Endodermal cell (in vitro differentiated cells): ENCODE measurements at regions not wholly inside any gene's neighbourhood (a gene's known extent, or its start where the extent isn't known, plus 50 kb on each side); places are given as distances from the start of the nearest gene placed in this dataset.

Experiments used
- DNase-seq: peaks from one replicate; pipeline ENCODE4 v3.0.0-alpha.2; 2017
- H3K27ac ChIP-seq: 2 replicates; pipeline ENCODE4 v1.5.1; 2013; ENCODE audit warnings: mild to moderate bottlenecking, low read depth, low read length, moderate library complexity
- H3K27me3 ChIP-seq: 2 replicates; pipeline ENCODE4 v1.6.1; 2013; ENCODE audit warnings: mild to moderate bottlenecking, low read length, moderate library complexity; ENCODE audit not compliant: insufficient read depth, control insufficient read depth, poor library complexity, severe bottlenecking
- H3K36me3 ChIP-seq: 2 replicates; pipeline ENCODE4 v1.7.0; 2013; ENCODE audit warnings: mild to moderate bottlenecking, low read length, moderate library complexity; ENCODE audit not compliant: control insufficient read depth, insufficient read depth
- H3K4me1 ChIP-seq: one replicate; pipeline ENCODE4 v1.7.0; 2013; ENCODE audit warnings: low read length; ENCODE audit not compliant: control insufficient read depth, insufficient read depth
- H3K4me3 ChIP-seq: 2 replicates; pipeline ENCODE4 v1.5.1; 2013; ENCODE audit warnings: mild to moderate bottlenecking, low read length, moderate library complexity
- H3K9ac ChIP-seq: 2 replicates; pipeline ENCODE4 v1.6.1; 2013; ENCODE audit warnings: mild to moderate bottlenecking, low read length, moderate library complexity; ENCODE audit not compliant: poor library complexity, severe bottlenecking; ENCODE audit errors: extremely low read depth
- H3K9me3 ChIP-seq: 2 replicates; pipeline ENCODE4 v1.6.1; 2013; ENCODE audit warnings: mild to moderate bottlenecking, low read length, moderate library complexity; ENCODE audit not compliant: control insufficient read depth
- H3K27ac Mint-ChIP-seq: 2 replicates; pipeline ENCODE4 v1.8.0; 2020; ENCODE audit warnings: mixed read lengths
- H3K27me3 Mint-ChIP-seq: 2 replicates; pipeline ENCODE4 v1.8.0; 2021; ENCODE audit warnings: mild to moderate bottlenecking, mixed read lengths; ENCODE audit not compliant: insufficient read depth
- H3K36me3 Mint-ChIP-seq: 2 replicates; pipeline ENCODE4 v1.8.0; 2020; ENCODE audit warnings: low read depth, mixed read lengths
- H3K4me1 Mint-ChIP-seq: 2 replicates; pipeline ENCODE4 v1.8.0; 2020; ENCODE audit warnings: mixed read lengths
- H3K4me3 Mint-ChIP-seq: 2 replicates; pipeline ENCODE4 v1.8.0; 2020; ENCODE audit warnings: mild to moderate bottlenecking, moderate library complexity, mixed read lengths
- H3K9me3 Mint-ChIP-seq: 2 replicates; pipeline ENCODE4 v1.8.0; 2020; ENCODE audit warnings: mild to moderate bottlenecking, mixed read lengths
- WGBS, 2 experiments: methylation state at CpG; one replicate each; pipeline versions ENCODE4 v1.1.5 to v1.1.7; 2013; ENCODE audit warnings: missing lambda C conversion rate in 2 of 2, mixed read lengths in 1 of 2; ENCODE audit not compliant: insufficient coverage in 1 of 2, insufficient read length in 1 of 2; 5-methylcytosine and 5-hydroxymethylcytosine counted together
- TF ChIP-seq, protein P1 (sequence below): fragments of 200-600 bp; sonication (generic); conservative IDR thresholded peaks from 2 replicates; pipeline ENCODE4 v1.5.0; 2021; ENCODE audit warnings: antibody characterized with exemption, mild to moderate bottlenecking

DNA sequence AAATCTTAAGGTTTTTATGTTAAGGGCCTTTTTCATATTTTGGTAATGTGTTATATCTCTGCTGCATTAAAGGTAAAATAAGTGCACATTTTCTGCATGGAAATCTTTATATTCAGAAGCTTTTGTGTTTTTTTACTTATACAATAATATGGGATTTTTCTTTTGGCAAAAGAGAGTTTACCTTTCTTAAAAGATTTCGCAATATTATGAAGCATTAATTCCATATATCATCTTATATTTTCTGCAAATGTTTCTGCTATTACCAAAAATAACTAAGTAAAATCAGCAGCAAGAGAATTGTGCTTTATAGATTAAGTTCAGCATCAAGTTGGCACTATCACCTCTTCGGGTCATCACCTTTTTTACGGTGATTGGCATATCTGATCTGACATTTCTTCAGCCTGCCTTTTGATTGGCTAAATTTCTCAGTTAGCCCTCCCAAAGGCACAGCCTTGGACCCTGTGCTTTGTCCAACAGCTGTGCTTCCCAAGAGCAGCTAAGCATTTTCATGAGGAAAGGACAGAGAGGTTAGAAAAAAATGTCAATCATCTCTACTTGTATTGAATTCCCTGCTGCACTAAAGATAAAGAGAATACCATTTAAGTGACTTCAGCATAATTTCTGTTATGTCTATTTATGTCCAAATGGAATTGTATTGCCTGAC lies 767.1 kb upstream of the PRMT6 start:
- Mint-ChIP-seq H3K27ac (no peak overlapping the region), H3K4me3 (no peak overlapping the region), H3K9me3 (no peaks in the 10 kb centered on the region), H3K36me3 (no peaks in the 10 kb centered on the region), H3K4me1 (no peaks in the 10 kb centered on the region), H3K27me3 (no peaks in the 10 kb centered on the region)
- DNase-seq, result no peak
- H3K9ac ChIP-seq, result no peak overlapping the region
- H3K36me3 ChIP-seq, result no peaks in the 10 kb centered on the region
- H3K9me3 ChIP-seq, result no peaks in the 10 kb centered on the region
- no peaks in the 10 kb centered on the region for H3K4me1 ChIP-seq
- H3K27ac ChIP-seq, result peak overlapping the region; percentile 41
- TF ChIP-seq, protein P1, sequence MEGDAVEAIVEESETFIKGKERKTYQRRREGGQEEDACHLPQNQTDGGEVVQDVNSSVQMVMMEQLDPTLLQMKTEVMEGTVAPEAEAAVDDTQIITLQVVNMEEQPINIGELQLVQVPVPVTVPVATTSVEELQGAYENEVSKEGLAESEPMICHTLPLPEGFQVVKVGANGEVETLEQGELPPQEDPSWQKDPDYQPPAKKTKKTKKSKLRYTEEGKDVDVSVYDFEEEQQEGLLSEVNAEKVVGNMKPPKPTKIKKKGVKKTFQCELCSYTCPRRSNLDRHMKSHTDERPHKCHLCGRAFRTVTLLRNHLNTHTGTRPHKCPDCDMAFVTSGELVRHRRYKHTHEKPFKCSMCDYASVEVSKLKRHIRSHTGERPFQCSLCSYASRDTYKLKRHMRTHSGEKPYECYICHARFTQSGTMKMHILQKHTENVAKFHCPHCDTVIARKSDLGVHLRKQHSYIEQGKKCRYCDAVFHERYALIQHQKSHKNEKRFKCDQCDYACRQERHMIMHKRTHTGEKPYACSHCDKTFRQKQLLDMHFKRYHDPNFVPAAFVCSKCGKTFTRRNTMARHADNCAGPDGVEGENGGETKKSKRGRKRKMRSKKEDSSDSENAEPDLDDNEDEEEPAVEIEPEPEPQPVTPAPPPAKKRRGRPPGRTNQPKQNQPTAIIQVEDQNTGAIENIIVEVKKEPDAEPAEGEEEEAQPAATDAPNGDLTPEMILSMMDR, result no peak
- no peaks in the 10 kb centered on the region for H3K27me3 ChIP-seq
- H3K4me3 ChIP-seq, result no peak overlapping the region
- 94 to 100% methylated on average over 2 of the region's 3 CpGs for WGBS, 2 experiments

- no peak overlapping the region for H3K9ac ChIP-seq
- H3K9me3 ChIP-seq, result no peaks in the 10 kb centered on the region
- 84 to 91% methylated on average over 12 to 13 of the region's 13 CpGs for WGBS, 2 experiments
- no peak overlapping the region for H3K27ac Mint-ChIP-seq
- no peaks in the 10 kb centered on the region for H3K36me3 ChIP-seq
- peak overlapping the region; percentile 77 for H3K27ac ChIP-seq
- H3K4me3 ChIP-seq, result no peak overlapping the region
- no peaks in the 10 kb centered on the region for H3K27me3 Mint-ChIP-seq
- no peaks in the 10 kb centered on the region for H3K36me3 Mint-ChIP-seq
- H3K4me3 Mint-ChIP-seq, result no peak overlapping the region
- TF ChIP-seq, protein P1, result no peak
- H3K4me1 ChIP-seq, result no peaks in the 10 kb centered on the region
- H3K27me3 ChIP-seq, result no peaks in the 10 kb centered on the region
- no peaks in the 10 kb centered on the region for H3K9me3 Mint-ChIP-seq
- H3K4me1 Mint-ChIP-seq, result no peaks in the 10 kb centered on the region
- no peak for DNase-seq
Measured at GRCh38 chr1:106290805-106291501, 765.5 kb upstream of the PRMT6 start.

- H3K27ac Mint-ChIP-seq, result no peak overlapping the region
Measured at GRCh38 chr1:106292130-106292529, 764.3 kb upstream of the PRMT6 start.

More at GRCh38 chr1:106292130-106292529, 764.3 kb upstream of the PRMT6 start:
- no peaks in the 10 kb centered on the region for H3K27me3 ChIP-seq
- Mint-ChIP-seq H3K4me1 (no peaks in the 10 kb centered on the region), H3K27me3 (no peaks in the 10 kb centered on the region), H3K9me3 (no peaks in the 10 kb centered on the region), H3K4me3 (no peak overlapping the region), H3K36me3 (no peaks in the 10 kb centered on the region)
- H3K9me3 ChIP-seq, result no peaks in the 10 kb centered on the region
- no peak overlapping the region for H3K27ac ChIP-seq
- no peak for DNase-seq
- no peaks in the 10 kb centered on the region for H3K36me3 ChIP-seq
- no peaks in the 10 kb centered on the region for H3K4me1 ChIP-seq
- TF ChIP-seq, protein P1, result no peak
- no peak overlapping the region for H3K4me3 ChIP-seq
- 90% methylated on average over 3 of the region's 4 CpGs; no CpG with 5 or more reads in 1 of the 2 experiments for WGBS, 2 experiments
- no peak overlapping the region for H3K9ac ChIP-seq
